ENCODE measurements at regions not wholly inside any gene's neighbourhood (a gene's known extent, or its start where the extent isn't known, plus 50 kb on each side); places are given as distances from the start of the nearest gene placed in this dataset.

GRCh38 chr14:44639781-44640385 is 132.8 kb upstream of the FSCB start:
- no peaks in the 10 kb centered on the region for H3K36me3 ChIP-seq
- TF ChIP-seq CTCF (IDR thresholded peaks at IDR 0.05), result no peak
- intact Hi-C loops (cut with DNase I), result no loop called here
- H3K4me3 ChIP-seq, result no peak overlapping the region
- no peaks in the 10 kb centered on the region for H3K27me3 ChIP-seq
- no peaks in the 10 kb centered on the region for H3K4me1 ChIP-seq
- DNase-seq (ENCODE audit: low spot score in 2 of 2), result no peak
- H3K27ac ChIP-seq, result no peak overlapping the region
- no peaks in the 10 kb centered on the region for H3K9me3 ChIP-seq

- H3K27me3 ChIP-seq, result no peaks in the 10 kb centered on the region
- H3K4me3 ChIP-seq, result no peak overlapping the region
- no peak for DNase-seq (ENCODE audit: low spot score in 2 of 2)
- H3K4me1 ChIP-seq, result no peaks in the 10 kb centered on the region
- no peaks in the 10 kb centered on the region for H3K36me3 ChIP-seq
- intact Hi-C loops (cut with DNase I), result no loop called here
- no peak overlapping the region for H3K27ac ChIP-seq
- no peak for TF ChIP-seq CTCF (IDR thresholded peaks at IDR 0.05)
- no peaks in the 10 kb centered on the region for H3K9me3 ChIP-seq
These were observed 127.6 kb upstream of the FSCB start for GRCh38 chr14:44634692-44635091.

- TF ChIP-seq CTCF (IDR thresholded peaks at IDR 0.05), result no peak
- no peak overlapping the region for H3K4me3 ChIP-seq
- H3K9me3 ChIP-seq, result no peaks in the 10 kb centered on the region
- no peaks in the 10 kb centered on the region for H3K27me3 ChIP-seq
- DNase-seq (ENCODE audit: low spot score in 2 of 2), result no peak
- H3K4me1 ChIP-seq, result no peaks in the 10 kb centered on the region
- H3K27ac ChIP-seq, result no peak overlapping the region
- H3K36me3 ChIP-seq, result no peaks in the 10 kb centered on the region
- intact Hi-C loops (cut with DNase I), result no loop called here
These were observed 119.3 kb upstream of the FSCB start for GRCh38 chr14:44626423-44626822.

- intact Hi-C loops (cut with DNase I), result no loop called here
- no peak for DNase-seq (ENCODE audit: low spot score in 2 of 2)
- Histone ChIP-seq H3K4me1 (no peaks in the 10 kb centered on the region), H3K9me3 (no peaks in the 10 kb centered on the region), H3K4me3 (no peak overlapping the region), H3K27me3 (no peaks in the 10 kb centered on the region), H3K36me3 (no peaks in the 10 kb centered on the region), H3K27ac (no peak overlapping the region)
- TF ChIP-seq CTCF (IDR thresholded peaks at IDR 0.05), result no peak
These were observed 118.0 kb upstream of the FSCB start for GRCh38 chr14:44625098-44625497.

- Histone ChIP-seq H3K4me1 (no peaks in the 10 kb centered on the region), H3K27ac (no peak overlapping the region), H3K36me3 (no peaks in the 10 kb centered on the region), H3K9me3 (no peaks in the 10 kb centered on the region), H3K4me3 (no peak overlapping the region), H3K27me3 (no peaks in the 10 kb centered on the region)
- no peak for TF ChIP-seq CTCF (IDR thresholded peaks at IDR 0.05)
- intact Hi-C loops (cut with DNase I), result no loop called here
- no peak for DNase-seq (ENCODE audit: low spot score in 2 of 2)
These were observed 113.3 kb upstream of the FSCB start for GRCh38 chr14:44620121-44621019.
